MCF 10A (cell line): ENCODE measurements at regions not wholly inside any gene's neighbourhood (a gene's known extent, or its start where the extent isn't known, plus 50 kb on each side); places are given as distances from the start of the nearest gene placed in this dataset.
A peak's percentile ranks its signal among the peaks of the same experiment; 100 is the strongest.

ENCODE experiments used
- BruUV-seq: library from RNA; stranded (reverse); fragments of 400-500 nt; replicated peaks from 2 replicates; lab custom pipeline; 2021; lab: Mats Ljungman, UMichigan
- CTCF ChIA-PET: fragments of 300-600 bp; sonication (Branson Sonifier 250); formaldehyde crosslinking; extraction: SDS; loops from one replicate; lab custom pipeline; 2021; ENCODE audit warnings: antibody characterized with exemption, inconsistent platforms; lab: Yijun Ruan, JAX
- POLR2A ChIA-PET: fragments of 300-600, 350-650 bp; sonication (Branson Sonifier 250); formaldehyde crosslinking; extraction: SDS; loops from one replicate; lab custom pipeline; 2020; ENCODE audit warnings: antibody characterized with exemption, inconsistent platforms; lab: Yijun Ruan, JAX
- DNase-seq: peaks from one replicate; pipeline ENCODE4 v3.0.0-alpha.2; 2018; ENCODE audit not compliant: unreplicated experiment
- H3K27ac Mint-ChIP-seq: one replicate; pipeline ENCODE4 v1.8.0; 2022; ENCODE audit warnings: mild to moderate bottlenecking, low read depth, mixed read lengths; ENCODE audit not compliant: unreplicated experiment
- H3K27me3 Mint-ChIP-seq: one replicate; pipeline ENCODE4 v1.8.0; 2022; ENCODE audit warnings: mixed read lengths; ENCODE audit not compliant: insufficient read depth, unreplicated experiment
- H3K36me3 Mint-ChIP-seq: one replicate; pipeline ENCODE4 v1.8.0; 2022; ENCODE audit warnings: mild to moderate bottlenecking, moderate library complexity, mixed read lengths; ENCODE audit not compliant: insufficient read depth, unreplicated experiment
- H3K4me1 Mint-ChIP-seq: one replicate; pipeline ENCODE4 v1.8.0; 2022; ENCODE audit warnings: mixed read lengths; ENCODE audit not compliant: insufficient read depth, unreplicated experiment
- H3K4me3 Mint-ChIP-seq: one replicate; pipeline ENCODE4 v1.8.0; 2022; ENCODE audit warnings: mild to moderate bottlenecking, moderate library complexity, mixed read lengths; ENCODE audit not compliant: unreplicated experiment
- H3K9me3 Mint-ChIP-seq: one replicate; pipeline ENCODE4 v1.8.0; 2022; ENCODE audit warnings: mixed read lengths; ENCODE audit not compliant: unreplicated experiment
- CTCF ChIP-seq: fragments of 200-600 bp; IDR thresholded peaks from one replicate; pipeline ENCODE4 v1.8.0; 2022; ENCODE audit warnings: antibody characterized with exemption, mild to moderate bottlenecking; ENCODE audit not compliant: unreplicated experiment
- intact Hi-C: fragments of 100-400 bp; cut with micrococcal nuclease; formaldehyde crosslinking; loops from 2 replicates; pipeline ENCODE4 v1.14.1; 2022

- Mint-ChIP-seq H3K9me3 (no peaks in the 10 kb centered on the region), H3K27me3 (no peaks in the 10 kb centered on the region), H3K27ac (no peak overlapping the region), H3K4me1 (peaks cover 35% of the 10 kb centered on the region), H3K36me3 (no peaks in the 10 kb centered on the region), H3K4me3 (no peak overlapping the region)
- no peak for DNase-seq
- TF ChIP-seq CTCF = no peak
- BruUV-seq = no TSS peak
- POLR2A ChIA-PET = interaction anchor here (0.7 kb wide), 1 partner anchor 24 kb away, joined by 3 read pairs; no protein-coding TSS in a partner anchor
- CTCF ChIA-PET = interaction anchor here (2.3 kb wide), 1 partner anchor 237 kb away, joined by 11 read pairs; no protein-coding TSS in a partner anchor
- intact Hi-C loops = no loop called here
Observed at GRCh38 chr6:104532462-104532861, 327.3 kb downstream of the HACE1 start.

- no TSS peak for BruUV-seq
- H3K27ac Mint-ChIP-seq = no peak overlapping the region
- H3K4me1 Mint-ChIP-seq = peaks cover 27% of the 10 kb centered on the region
- no peaks in the 10 kb centered on the region for H3K9me3 Mint-ChIP-seq
- TF ChIP-seq CTCF = no peak
- no peaks in the 10 kb centered on the region for H3K27me3 Mint-ChIP-seq
- no peaks in the 10 kb centered on the region for H3K36me3 Mint-ChIP-seq
- no peak for DNase-seq
- ChIA-PET POLR2A (no interaction called here), CTCF (interaction anchor here (0.5 to 2.9 kb wide), 2 partner anchors 55 to 239 kb away, joined by 3 to 10 read pairs; no protein-coding TSS in a partner anchor)
- H3K4me3 Mint-ChIP-seq = no peak overlapping the region
- intact Hi-C loops = no loop called here
Observed at GRCh38 chr6:104531646-104532045, 328.1 kb downstream of the HACE1 start.

DNA sequence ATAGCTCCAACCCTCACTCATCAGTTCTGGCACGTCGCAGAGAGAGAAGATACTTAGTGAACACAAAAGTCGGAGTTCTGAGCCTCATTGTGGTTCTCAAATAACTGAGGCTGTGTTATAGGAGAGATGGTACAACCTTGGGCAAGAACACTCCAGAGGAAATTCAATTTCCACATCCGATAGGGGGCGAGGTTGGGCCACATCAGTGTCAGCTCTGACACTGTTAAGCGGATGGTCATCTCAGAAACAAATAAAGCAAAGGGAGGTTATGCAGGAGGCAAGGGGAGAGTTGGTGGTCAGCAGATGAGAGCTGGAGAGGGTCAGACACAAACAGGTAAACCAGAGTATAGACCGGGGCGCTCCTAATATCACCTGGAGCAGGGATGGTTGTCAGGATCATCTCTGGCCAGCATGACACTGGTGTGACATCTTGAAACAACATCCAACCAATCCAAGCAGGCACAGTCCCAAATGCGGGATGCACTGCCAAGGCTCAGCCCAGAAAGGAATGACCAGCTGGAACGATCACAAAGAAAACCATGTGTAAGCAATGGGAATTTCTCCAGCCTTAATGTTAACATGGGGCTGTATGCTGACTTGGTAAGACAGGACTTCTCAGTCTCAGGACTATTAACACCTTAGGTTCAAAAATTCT is 331.8 kb downstream of the HACE1 start:
- Mint-ChIP-seq H3K27ac (no peak overlapping the region), H3K4me1 (peaks cover 15% of the 10 kb centered on the region), H3K9me3 (no peaks in the 10 kb centered on the region), H3K4me3 (no peak overlapping the region), H3K36me3 (no peaks in the 10 kb centered on the region), H3K27me3 (no peaks in the 10 kb centered on the region)
- BruUV-seq = no TSS peak
- ChIA-PET POLR2A (interaction anchor here (0.8 kb wide), 1 partner anchor 112 kb away, joined by 3 read pairs; no protein-coding TSS in a partner anchor), CTCF (interaction anchor here (0.6 to 4.4 kb wide), 24 partner anchors 9 to 1672 kb away, joined by 3 to 35 read pairs (median 4); no protein-coding TSS in a partner anchor)
- intact Hi-C loops = loop anchor here (1.0 kb wide), 1 partner anchor 243 kb away; no protein-coding TSS in a partner anchor
- peak; percentile 66 for DNase-seq
- peak; percentile 12 for TF ChIP-seq CTCF

DNA sequence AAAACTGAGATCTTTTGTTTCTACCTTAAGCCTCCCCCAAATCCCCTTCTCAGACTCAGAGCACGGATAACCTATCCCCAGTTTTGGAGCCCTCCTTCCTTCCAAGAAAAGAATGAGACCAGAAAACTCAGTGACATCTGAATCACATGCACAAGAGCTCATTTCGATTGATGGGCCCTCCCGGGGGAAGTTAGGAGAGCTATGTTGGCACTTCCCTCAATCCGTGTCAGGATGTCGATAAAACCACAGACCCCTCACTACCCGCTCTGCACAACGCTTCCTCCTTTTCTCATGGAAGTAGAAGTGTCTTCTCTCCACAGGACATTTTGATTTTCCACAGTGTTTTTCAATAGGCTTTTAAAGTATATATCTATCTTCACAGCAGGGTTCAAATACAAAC is 332.4 kb downstream of the HACE1 start:
- TF ChIP-seq CTCF = no peak
- H3K9me3 Mint-ChIP-seq = no peaks in the 10 kb centered on the region
- POLR2A ChIA-PET = interaction anchor here (0.8 kb wide), 1 partner anchor 113 kb away, joined by 3 read pairs; no protein-coding TSS in a partner anchor
- H3K4me1 Mint-ChIP-seq = peaks cover 15% of the 10 kb centered on the region
- H3K27me3 Mint-ChIP-seq = no peaks in the 10 kb centered on the region
- no peak for DNase-seq
- BruUV-seq = no TSS peak
- no peaks in the 10 kb centered on the region for H3K36me3 Mint-ChIP-seq
- intact Hi-C loops = loop anchor here (1.0 kb wide), 1 partner anchor 244 kb away; no protein-coding TSS in a partner anchor
- no peak overlapping the region for H3K27ac Mint-ChIP-seq
- H3K4me3 Mint-ChIP-seq = no peak overlapping the region
- CTCF ChIA-PET = interaction anchor here (0.6 to 4.4 kb wide), 22 partner anchors 9 to 1671 kb away, joined by 3 to 35 read pairs (median 4); no protein-coding TSS in a partner anchor
